ENCODE measurements at regions not wholly inside any gene's neighbourhood (a gene's known extent, or its start where the extent isn't known, plus 50 kb on each side); places are given as distances from the start of the nearest gene placed in this dataset.
A peak's percentile ranks its signal among the peaks of the same experiment; 100 is the strongest.

DNA sequence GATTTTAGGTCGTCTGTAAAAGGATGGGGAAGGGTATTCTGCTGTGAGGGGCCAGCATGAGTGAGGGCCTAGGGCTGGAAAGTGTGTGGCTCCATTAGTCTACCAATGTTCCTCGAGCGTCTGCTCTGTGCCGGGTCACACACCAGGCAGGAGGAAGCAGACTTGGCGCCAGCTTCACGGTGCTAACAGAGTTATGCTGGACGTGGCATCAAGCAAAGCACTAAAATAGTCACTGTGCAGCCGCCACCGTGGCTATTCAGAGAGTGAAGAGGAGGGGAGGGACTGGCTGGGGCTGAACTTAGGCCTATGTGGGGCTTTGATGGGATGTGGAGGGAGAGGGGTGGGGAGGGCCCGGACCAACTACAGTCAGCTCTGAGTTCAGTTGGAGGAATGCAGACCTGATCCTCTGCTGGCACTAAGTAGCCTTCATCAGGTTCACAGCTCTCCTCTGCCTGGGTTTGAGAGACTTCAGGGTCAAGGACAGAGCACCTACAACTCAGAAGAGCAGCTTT is 83.9 kb upstream of the MSX1 start:
- TF ChIP-seq, protein P1, sequence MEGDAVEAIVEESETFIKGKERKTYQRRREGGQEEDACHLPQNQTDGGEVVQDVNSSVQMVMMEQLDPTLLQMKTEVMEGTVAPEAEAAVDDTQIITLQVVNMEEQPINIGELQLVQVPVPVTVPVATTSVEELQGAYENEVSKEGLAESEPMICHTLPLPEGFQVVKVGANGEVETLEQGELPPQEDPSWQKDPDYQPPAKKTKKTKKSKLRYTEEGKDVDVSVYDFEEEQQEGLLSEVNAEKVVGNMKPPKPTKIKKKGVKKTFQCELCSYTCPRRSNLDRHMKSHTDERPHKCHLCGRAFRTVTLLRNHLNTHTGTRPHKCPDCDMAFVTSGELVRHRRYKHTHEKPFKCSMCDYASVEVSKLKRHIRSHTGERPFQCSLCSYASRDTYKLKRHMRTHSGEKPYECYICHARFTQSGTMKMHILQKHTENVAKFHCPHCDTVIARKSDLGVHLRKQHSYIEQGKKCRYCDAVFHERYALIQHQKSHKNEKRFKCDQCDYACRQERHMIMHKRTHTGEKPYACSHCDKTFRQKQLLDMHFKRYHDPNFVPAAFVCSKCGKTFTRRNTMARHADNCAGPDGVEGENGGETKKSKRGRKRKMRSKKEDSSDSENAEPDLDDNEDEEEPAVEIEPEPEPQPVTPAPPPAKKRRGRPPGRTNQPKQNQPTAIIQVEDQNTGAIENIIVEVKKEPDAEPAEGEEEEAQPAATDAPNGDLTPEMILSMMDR (IDR thresholded peaks at IDR 0.05; ENCODE audit: insufficient read depth, missing control alignments) = no peak
- no peak for FAIRE-seq
- DNase-seq (ENCODE audit: insufficient read length, low spot score) = no peak

GRCh38 chr4:4772534-4772933 is 86.9 kb upstream of the MSX1 start:
- no peak for DNase-seq (ENCODE audit: insufficient read length, low spot score)
- no peak for FAIRE-seq
- TF ChIP-seq, protein P1 (IDR thresholded peaks at IDR 0.05; ENCODE audit: insufficient read depth, missing control alignments) = no peak

DNA sequence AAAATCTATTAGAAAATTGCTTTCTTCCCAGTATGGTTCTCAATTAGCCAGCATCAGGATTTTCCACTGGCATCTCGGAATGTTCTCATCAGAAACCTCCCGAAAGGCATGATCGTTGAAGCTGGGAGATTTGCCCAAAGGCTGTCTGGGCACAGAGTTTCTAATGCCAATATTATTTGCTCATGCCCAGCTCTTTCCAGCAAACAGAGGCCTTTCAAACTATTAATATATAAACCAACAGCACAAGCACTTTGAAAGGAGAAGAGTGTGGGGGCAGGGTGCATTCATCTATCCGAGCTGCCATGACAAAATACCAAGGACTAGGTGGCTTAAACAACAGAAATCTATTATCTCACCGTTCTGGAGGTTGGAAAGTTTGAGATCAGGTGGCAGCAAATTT is 88.3 kb upstream of the MSX1 start:
- FAIRE-seq (no peak), DNase-seq (ENCODE audit: insufficient read length, low spot score) (no peak)
- TF ChIP-seq, protein P1 (IDR thresholded peaks at IDR 0.05; ENCODE audit: insufficient read depth, missing control alignments) = no peak

- DNase-seq (ENCODE audit: insufficient read length, low spot score) = no peak
- peak; percentile 79 for FAIRE-seq
- TF ChIP-seq, protein P1 (IDR thresholded peaks at IDR 0.05; ENCODE audit: insufficient read depth, missing control alignments) = no peak
Measured at GRCh38 chr4:4770610-4771009, 88.9 kb upstream of the MSX1 start.

GRCh38 chr4:4766564-4766963 is 92.9 kb upstream of the MSX1 start:
- FAIRE-seq (no peak), DNase-seq (ENCODE audit: insufficient read length, low spot score) (no peak)
- TF ChIP-seq, protein P1 (IDR thresholded peaks at IDR 0.05; ENCODE audit: insufficient read depth, missing control alignments) = no peak

DNA sequence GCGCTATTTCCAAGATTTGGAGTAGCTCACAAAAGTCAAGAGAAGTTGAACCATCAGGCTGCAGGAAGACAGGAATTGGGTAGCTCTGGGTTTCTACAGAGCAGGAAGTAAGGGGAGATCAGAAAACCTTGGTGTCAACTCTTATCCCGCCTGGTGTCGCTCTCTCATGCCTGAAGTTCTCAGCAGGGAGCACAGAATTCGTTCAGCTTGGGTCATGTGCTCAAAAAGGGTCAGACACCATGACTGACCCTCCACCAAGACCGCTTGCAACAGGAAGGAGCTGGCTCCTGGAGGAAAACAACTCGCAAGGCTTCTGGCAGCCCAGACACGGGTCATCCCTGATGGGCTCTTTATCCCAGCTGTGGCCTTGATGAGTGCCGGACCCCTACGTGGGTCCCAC is 93.7 kb upstream of the MSX1 start:
- FAIRE-seq (no peak), DNase-seq (ENCODE audit: insufficient read length, low spot score) (no peak)
- TF ChIP-seq, protein P1 (IDR thresholded peaks at IDR 0.05; ENCODE audit: insufficient read depth, missing control alignments) = no peak

DNA sequence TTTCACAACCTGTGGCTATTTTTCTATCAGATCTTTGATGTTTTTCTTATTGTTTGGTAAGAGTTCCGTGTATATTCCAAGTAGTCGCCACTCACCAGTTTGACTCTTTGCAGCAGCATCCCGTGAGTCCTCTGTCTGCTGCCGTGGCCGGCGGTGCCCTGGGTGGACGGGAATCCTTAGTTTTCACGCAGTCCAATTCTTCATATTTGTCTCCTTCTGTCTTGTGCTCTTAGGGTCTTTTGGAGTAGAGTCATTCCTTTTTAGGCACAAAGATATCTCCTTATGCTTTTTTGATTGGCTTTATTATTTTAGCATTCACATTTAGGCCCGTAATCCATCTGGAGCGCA is 94.9 kb upstream of the MSX1 start:
- TF ChIP-seq, protein P1 (IDR thresholded peaks at IDR 0.05; ENCODE audit: insufficient read depth, missing control alignments) = no peak
- FAIRE-seq (no peak), DNase-seq (ENCODE audit: insufficient read length, low spot score) (no peak)
